HG03135 (cell line): ENCODE measurements at regions not wholly inside any gene's neighbourhood (a gene's known extent, or its start where the extent isn't known, plus 50 kb on each side); places are given as distances from the start of the nearest gene placed in this dataset.

ENCODE experiments used
- ATAC-seq: cut with Tn5 transposase; IDR thresholded peaks from one replicate; pipeline ENCODE4 v1.9.1; 2021; ENCODE audit warnings: mild to moderate bottlenecking, moderate library complexity; ENCODE audit not compliant: unreplicated experiment

GRCh38 chr13:105952973-105953290 lies 582.5 kb downstream of the EFNB2 start:
- no peak for ATAC-seq

- ATAC-seq, result no peak
Observed at GRCh38 chr13:105952233-105952972, 583.1 kb downstream of the EFNB2 start.

GRCh38 chr13:105948143-105948542 lies 587.3 kb downstream of the EFNB2 start:
- ATAC-seq, result no peak

GRCh38 chr13:105940882-105941281 lies 594.6 kb downstream of the EFNB2 start:
- ATAC-seq, result no peak

- ATAC-seq, result no peak
Observed at GRCh38 chr13:105937451-105937850, 598.0 kb downstream of the EFNB2 start.

- ATAC-seq, result no peak
Observed at GRCh38 chr13:105936816-105937215, 598.6 kb downstream of the EFNB2 start.

- no peak for ATAC-seq
Observed at GRCh38 chr13:105929505-105929904, 606.0 kb downstream of the EFNB2 start.

- ATAC-seq, result no peak
Observed at GRCh38 chr13:105928901-105929300, 606.6 kb downstream of the EFNB2 start.

- no peak for ATAC-seq
Observed at GRCh38 chr13:105928048-105928447, 607.4 kb downstream of the EFNB2 start.

GRCh38 chr13:105925496-105925895 lies 610.0 kb downstream of the EFNB2 start:
- ATAC-seq, result no peak

- no peak for ATAC-seq
Observed at GRCh38 chr13:105921711-105922110, 613.8 kb downstream of the EFNB2 start.

GRCh38 chr13:105920370-105920769 lies 615.1 kb downstream of the EFNB2 start:
- no peak for ATAC-seq

GRCh38 chr13:105918842-105919741 lies 616.4 kb downstream of the EFNB2 start:
- ATAC-seq, result no peak

- no peak for ATAC-seq
Observed at GRCh38 chr13:105915146-105915850, 620.2 kb downstream of the EFNB2 start.

GRCh38 chr13:105914291-105915036 lies 621.0 kb downstream of the EFNB2 start:
- no peak for ATAC-seq

- ATAC-seq, result no peak
Observed at GRCh38 chr13:105908586-105908985, 626.9 kb downstream of the EFNB2 start.

GRCh38 chr13:105907319-105908019 lies 628.0 kb downstream of the EFNB2 start:
- no peak for ATAC-seq

- ATAC-seq, result no peak
Observed at GRCh38 chr13:105906746-105907145, 628.7 kb downstream of the EFNB2 start.

- ATAC-seq, result no peak
Observed at GRCh38 chr13:105904034-105904742, 631.3 kb downstream of the EFNB2 start.

GRCh38 chr13:105902396-105902795 lies 633.1 kb downstream of the EFNB2 start:
- ATAC-seq, result no peak
